Gastroesophageal sphincter (tissue), 3 donors: ENCODE measurements at regions not wholly inside any gene's neighbourhood (a gene's known extent, or its start where the extent isn't known, plus 50 kb on each side); places are given as distances from the start of the nearest gene placed in this dataset.

Experiments
- CTCF ChIP-seq, 4 experiments: fragments of 200-600 bp in 2 of 4; fragments of 450-650 bp in 2 of 4; sonication (generic) in 1 of 4; IDR thresholded peaks; one replicate each; pipeline ENCODE4 v1.5.1; 2017 to 2019; ENCODE audit warnings: antibody characterized with exemption in 4 of 4, mild to moderate bottlenecking in 2 of 4, moderate library complexity in 2 of 4
- EP300 ChIP-seq: sonication (generic); formaldehyde crosslinking; IDR thresholded peaks from one replicate; pipeline ENCODE4 v1.6.1; 2017; ENCODE audit warnings: antibody characterized with exemption, mild to moderate bottlenecking
- POLR2A ChIP-seq, 2 donors: fragments of 450-650 bp; IDR thresholded peaks; one replicate each; pipeline ENCODE4 v1.6.1; 2017; ENCODE audit warnings: antibody characterized with exemption in 2 of 2, mild to moderate bottlenecking in 2 of 2, moderate library complexity in 1 of 2

GRCh38 chr4:96039803-96040436 is 200.0 kb downstream of the PDHA2 start:
- TF ChIP-seq EP300 (no peak), CTCF (IDR thresholded peaks at IDR 0.05) (no peak), POLR2A (IDR thresholded peaks at IDR 0.05) (no peak)
